ENCODE measurements at regions not wholly inside any gene's neighbourhood (a gene's known extent, or its start where the extent isn't known, plus 50 kb on each side); places are given as distances from the start of the nearest gene placed in this dataset.

DNA sequence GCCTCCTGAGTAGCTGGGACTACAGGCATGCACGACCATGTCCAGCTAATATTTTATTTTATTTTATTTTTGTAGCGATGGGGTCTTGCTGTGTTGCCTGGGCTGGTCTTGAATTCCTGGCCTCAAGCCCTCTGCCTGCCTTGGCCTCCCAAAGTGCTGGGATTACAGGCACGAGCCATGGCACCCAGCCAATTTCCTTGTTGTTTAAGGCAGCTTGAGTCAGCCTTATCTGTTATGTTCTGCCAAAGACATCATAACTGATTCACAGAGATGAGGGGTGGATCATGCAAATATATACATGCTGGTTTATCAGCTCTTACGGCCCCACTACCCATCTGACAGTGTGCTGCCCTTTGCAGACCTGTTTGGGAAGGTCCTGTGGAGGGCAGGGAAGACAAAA, 826.7 kb downstream of the TYW1 start:
- intact Hi-C loops (cut with DNase I): no loop called here
- DNase-seq: no peak

GRCh38 chr7:67825356-67825755, 828.7 kb downstream of the TYW1 start:
- intact Hi-C loops (cut with DNase I): no loop called here
- no peak for DNase-seq

More for the DNA sequence above, 826.7 kb downstream of the TYW1 start:
- Histone ChIP-seq H3K4me3 (no peak overlapping the region), H3K4me1 (no peaks in the 10 kb centered on the region), H3K27ac (no peak overlapping the region), H3K9me3 (no peaks in the 10 kb centered on the region), H3K27me3 (ENCODE audit: low read depth) (no peaks in the 10 kb centered on the region), H3K36me3 (no peaks in the 10 kb centered on the region)
- ATAC-seq: no peak
- TF ChIP-seq, protein P1, sequence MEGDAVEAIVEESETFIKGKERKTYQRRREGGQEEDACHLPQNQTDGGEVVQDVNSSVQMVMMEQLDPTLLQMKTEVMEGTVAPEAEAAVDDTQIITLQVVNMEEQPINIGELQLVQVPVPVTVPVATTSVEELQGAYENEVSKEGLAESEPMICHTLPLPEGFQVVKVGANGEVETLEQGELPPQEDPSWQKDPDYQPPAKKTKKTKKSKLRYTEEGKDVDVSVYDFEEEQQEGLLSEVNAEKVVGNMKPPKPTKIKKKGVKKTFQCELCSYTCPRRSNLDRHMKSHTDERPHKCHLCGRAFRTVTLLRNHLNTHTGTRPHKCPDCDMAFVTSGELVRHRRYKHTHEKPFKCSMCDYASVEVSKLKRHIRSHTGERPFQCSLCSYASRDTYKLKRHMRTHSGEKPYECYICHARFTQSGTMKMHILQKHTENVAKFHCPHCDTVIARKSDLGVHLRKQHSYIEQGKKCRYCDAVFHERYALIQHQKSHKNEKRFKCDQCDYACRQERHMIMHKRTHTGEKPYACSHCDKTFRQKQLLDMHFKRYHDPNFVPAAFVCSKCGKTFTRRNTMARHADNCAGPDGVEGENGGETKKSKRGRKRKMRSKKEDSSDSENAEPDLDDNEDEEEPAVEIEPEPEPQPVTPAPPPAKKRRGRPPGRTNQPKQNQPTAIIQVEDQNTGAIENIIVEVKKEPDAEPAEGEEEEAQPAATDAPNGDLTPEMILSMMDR (IDR thresholded peaks at IDR 0.05): no peak

DNA sequence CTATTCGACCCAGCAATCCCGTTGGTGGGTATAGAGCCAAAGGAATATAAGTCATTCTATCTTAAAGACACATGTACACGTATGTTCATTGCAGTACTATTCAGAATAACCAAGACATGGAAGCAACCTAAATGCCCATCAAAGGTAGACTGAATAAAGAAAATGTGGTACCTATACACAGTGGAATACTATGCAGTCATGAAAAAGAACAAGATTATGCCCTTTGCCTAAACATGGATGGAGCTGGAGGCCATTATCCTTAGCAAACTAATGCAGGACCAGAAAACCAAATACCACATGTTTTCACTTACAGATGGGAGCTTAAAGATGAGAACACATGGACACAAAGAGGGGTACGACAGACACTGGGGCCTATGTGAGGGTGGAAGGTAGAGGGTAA, 845.3 kb downstream of the TYW1 start:
- H3K9me3 ChIP-seq: no peaks in the 10 kb centered on the region
- ATAC-seq: no peak
- TF ChIP-seq, protein P1 (IDR thresholded peaks at IDR 0.05): no peak
- intact Hi-C loops (cut with DNase I): no loop called here
- H3K36me3 ChIP-seq: no peaks in the 10 kb centered on the region
- DNase-seq: no peak
- no peaks in the 10 kb centered on the region for H3K4me1 ChIP-seq
- H3K27me3 ChIP-seq (ENCODE audit: low read depth): no peaks in the 10 kb centered on the region
- H3K4me3 ChIP-seq: no peak overlapping the region
- no peak overlapping the region for H3K27ac ChIP-seq

More at GRCh38 chr7:67825356-67825755, 828.7 kb downstream of the TYW1 start:
- ATAC-seq: no peak
- Histone ChIP-seq H3K9me3 (no peaks in the 10 kb centered on the region), H3K27me3 (ENCODE audit: low read depth) (no peaks in the 10 kb centered on the region), H3K4me1 (no peaks in the 10 kb centered on the region), H3K36me3 (no peaks in the 10 kb centered on the region), H3K4me3 (no peak overlapping the region), H3K27ac (no peak overlapping the region)
- TF ChIP-seq, protein P1 (IDR thresholded peaks at IDR 0.05): no peak

DNA sequence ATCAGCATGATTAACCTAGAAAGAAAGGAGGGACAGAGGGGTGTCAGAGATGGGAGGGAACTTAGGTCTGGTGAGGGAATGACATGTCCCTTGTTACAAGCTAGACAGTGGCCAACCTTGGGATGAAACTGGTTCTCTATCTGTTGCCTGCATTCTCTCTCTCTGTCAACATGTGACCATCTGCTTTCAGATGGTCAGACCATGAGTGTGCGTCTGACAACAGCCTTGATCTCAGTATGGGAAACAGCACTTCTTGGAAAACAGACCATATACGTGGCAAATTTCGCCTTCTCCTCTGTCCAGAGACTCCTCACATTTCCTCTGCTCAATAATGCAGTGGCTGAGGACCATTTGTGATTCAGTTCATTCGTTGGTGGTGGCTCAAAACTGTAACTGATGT, 845.9 kb downstream of the TYW1 start:
- H3K36me3 ChIP-seq: no peaks in the 10 kb centered on the region
- H3K27me3 ChIP-seq (ENCODE audit: low read depth): no peaks in the 10 kb centered on the region
- no peaks in the 10 kb centered on the region for H3K4me1 ChIP-seq
- TF ChIP-seq, protein P1 (IDR thresholded peaks at IDR 0.05): no peak
- no peaks in the 10 kb centered on the region for H3K9me3 ChIP-seq
- H3K27ac ChIP-seq: no peak overlapping the region
- intact Hi-C loops (cut with DNase I): no loop called here
- DNase-seq (no peak), ATAC-seq (no peak)
- H3K4me3 ChIP-seq: no peak overlapping the region

DNA sequence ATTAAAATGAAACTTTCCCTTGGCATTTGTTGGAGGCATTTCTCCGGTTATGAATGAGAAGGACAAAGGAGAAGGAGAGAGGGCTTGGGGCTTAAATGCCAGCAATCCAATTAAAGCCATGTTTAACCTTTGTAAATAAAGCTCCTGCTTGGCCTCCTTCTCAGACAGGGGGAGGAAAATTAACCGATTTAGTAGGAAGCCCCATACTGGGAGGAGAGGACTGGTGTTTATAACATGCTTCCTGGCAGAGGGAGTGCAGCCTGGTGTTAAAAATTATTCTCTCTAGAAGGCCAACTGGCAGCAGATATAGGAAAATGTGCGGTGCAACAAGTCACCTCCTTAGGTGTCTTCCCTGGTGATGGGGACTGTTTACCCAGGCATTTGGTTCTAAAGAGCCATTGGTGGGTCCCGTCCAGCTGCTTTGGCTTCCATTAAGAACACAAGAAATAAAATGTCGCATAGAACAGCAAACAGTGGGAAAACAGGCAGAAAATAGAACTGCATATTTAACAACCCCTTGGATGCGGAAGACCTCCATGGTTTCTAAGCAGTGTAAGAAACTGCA, 846.5 kb downstream of the TYW1 start:
- Histone ChIP-seq H3K36me3 (no peaks in the 10 kb centered on the region), H3K4me3 (no peak overlapping the region), H3K9me3 (no peaks in the 10 kb centered on the region), H3K27ac (no peak overlapping the region), H3K4me1 (no peaks in the 10 kb centered on the region), H3K27me3 (ENCODE audit: low read depth) (no peaks in the 10 kb centered on the region)
- no peak for DNase-seq
- intact Hi-C loops (cut with DNase I): no loop called here
- TF ChIP-seq, protein P1 (IDR thresholded peaks at IDR 0.05): no peak
- ATAC-seq: no peak

All from lower lobe of right lung (tissue), 2 donors.